ENCODE measurements at regions not wholly inside any gene's neighbourhood (a gene's known extent, or its start where the extent isn't known, plus 50 kb on each side); places are given as distances from the start of the nearest gene placed in this dataset.

DNA sequence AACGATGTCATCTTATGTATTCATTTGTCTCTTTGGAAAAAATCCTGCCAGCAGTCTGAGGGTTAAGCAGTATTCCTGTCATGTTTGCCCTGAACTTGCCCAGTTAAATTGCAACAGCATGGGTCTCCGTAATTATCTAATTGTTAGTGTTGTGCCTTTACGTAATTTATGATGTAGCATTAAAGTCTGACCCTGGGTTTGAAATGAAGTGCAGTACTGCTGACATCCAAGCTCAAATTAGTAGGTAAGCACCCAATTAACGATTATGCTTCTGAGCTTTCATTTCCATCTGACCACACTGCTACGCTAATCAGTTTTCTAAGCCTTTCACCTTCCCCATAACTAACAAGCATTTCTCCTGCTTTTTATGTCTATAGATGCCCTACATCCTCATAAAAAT, 241.8 kb downstream of the ARRDC4 start:
- no peak for DNase-seq (ENCODE audit: low spot score)

DNA sequence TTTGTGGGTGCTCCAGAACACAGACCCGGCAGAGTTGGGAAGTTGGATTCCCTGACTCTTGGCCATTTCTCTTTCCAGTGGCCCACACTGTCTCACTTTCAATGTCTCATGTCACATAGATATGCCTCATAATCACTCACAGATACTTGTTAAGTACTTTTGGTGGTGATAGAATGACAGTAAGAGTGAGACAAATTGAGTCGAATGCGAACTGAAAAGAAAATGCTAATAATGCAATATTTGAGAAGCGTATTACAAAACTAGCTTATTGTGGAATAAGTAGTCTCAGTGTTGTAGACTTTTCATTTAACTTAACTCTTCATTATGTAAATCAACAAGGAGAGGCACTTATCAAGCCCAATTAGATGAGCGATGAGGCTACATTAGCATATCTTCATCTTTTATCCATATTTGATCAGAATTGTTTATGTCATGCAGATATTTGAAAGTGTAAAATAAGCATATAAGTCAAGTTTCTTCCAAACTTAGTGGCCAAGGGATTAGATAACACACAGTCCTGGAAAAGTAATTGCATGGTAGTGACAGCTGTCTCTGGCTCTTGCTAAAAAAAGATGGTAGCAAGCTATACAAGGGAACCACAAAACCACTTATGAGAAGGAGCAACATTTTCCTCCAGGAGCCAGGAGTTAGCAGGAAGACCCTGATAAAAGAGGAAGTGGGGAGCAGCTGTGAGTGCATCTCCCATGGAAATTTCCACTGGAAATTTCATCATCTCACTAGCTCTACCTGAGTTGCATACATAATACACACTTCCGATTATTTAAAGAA, 243.6 kb downstream of the ARRDC4 start:
- no peak for DNase-seq (ENCODE audit: low spot score)

DNA sequence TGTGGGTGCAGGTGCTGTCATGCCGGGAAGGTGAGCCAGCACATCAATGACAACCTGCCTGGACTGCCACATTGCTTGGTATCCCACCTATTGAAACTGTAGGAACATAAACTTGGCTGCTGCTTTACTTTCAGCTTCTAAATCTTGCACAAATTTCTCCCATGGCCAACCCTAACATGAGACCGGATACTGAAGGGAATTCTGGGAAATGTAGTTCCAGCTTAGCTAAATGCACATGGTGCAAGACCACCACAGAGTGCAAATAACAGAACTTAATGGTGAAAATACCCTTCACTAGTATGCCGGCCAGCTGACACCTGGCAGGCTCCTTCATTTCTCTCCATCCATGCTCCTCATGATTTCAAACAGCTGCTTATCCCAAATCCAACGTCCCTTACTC, 247.4 kb downstream of the ARRDC4 start:
- DNase-seq (ENCODE audit: low spot score) = no peak

DNA sequence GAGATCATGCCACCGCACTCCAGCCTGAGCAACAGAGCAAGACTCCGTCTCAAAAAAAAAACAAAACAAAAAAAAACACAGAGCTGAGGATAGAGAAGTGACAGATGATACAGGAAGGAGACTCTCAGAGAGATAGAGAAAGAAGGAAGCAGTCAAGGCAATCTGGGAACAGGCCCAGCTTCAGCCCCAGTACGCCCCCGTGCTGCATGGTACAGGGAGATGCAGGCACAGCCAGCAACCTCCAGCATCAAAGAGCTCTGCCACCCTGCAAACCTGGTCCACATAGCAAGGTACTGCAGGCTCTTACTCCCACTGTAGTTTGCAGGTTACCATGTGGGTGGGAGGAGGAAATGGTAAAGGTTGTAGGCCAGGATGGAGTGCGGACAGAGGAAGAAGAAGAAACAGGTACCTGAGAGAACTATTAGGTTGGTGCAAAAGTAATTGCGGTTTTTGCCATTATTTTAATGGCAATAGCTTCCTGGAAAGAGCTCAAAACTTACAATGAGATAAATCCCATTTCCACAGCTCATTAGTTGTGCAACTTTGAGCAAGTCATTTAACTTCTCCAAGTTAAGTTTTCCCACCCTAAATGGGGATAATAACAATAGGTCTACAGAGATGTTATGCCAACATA, 253.0 kb downstream of the ARRDC4 start:
- no peak for DNase-seq (ENCODE audit: low spot score)

DNA sequence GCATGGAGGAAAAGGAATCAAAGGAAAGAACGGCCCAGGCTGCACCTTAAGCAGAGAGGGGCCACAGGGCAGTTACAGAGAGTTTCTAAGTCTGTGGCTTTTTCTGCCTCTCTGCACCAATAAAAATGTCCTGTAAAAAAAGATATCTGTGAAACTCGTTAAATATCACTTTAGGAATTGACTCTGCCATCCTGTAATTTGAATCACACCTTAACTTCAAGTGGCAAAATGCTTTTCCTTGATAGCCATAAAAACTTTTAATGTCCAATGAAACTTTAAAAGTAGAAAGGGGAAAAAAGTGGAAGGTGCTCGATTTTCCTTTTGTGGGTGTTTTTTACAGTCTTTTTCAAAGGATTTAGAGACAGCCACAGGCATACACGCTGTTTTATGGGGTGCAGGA, 255.7 kb downstream of the ARRDC4 start:
- DNase-seq (ENCODE audit: low spot score) = no peak

DNA sequence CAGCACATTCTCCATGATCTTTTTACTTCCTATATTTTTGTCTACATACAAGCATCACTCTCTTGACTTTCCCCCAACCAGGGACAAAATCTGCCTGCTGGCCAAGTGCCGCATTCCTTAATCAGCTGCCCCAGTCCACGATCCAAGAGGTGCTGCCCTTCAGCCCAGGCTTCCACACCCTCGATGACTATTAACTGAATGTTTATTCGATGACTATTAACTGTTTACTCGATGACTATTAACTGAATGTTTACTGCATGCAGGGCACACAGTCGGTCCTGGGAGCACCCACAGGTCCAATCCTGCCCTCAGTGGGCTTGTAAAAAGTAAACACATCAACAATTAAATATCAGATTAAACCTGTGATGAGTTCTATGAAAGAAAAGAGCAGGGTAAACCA, 256.9 kb downstream of the ARRDC4 start:
- DNase-seq (ENCODE audit: low spot score) = no peak

DNA sequence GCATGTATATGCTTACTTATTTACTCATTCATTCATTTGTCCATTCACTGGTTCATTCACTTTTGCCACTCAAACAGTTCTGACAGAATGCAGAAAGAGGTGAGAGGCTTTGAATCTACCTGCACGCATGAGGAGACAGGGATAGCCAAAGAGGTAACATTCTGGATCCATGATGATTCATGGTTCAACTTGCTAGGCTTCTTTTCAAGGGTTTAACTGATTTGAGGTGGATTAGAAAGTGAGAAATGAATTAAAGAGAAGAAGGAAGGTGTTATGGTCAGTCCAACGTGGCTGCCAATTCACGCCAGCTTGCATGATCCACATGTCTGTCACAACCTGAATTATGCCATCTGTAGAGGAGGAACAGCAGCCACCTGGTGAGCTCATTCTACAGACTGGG, 260.6 kb downstream of the ARRDC4 start:
- DNase-seq (ENCODE audit: low spot score) = no peak

DNA sequence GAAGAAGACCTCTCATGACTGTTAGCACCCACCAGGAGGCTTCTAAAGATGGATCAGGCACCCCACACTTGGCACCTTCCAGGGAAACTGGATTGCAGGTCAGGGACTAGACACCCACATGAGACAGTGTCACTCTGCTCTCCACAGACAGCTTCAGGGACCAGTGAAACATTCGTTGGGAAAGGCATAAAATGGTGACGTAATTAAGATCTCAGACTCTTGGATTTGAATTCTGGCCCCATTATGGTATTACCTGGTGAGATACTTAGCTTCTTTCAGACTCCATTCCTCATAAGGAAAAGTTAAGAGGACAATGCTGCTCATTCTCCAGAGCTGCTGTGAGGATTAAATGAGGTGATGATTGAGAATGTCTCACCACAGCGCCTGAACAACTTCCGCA, 261.1 kb downstream of the ARRDC4 start:
- no peak for DNase-seq (ENCODE audit: low spot score)

DNA sequence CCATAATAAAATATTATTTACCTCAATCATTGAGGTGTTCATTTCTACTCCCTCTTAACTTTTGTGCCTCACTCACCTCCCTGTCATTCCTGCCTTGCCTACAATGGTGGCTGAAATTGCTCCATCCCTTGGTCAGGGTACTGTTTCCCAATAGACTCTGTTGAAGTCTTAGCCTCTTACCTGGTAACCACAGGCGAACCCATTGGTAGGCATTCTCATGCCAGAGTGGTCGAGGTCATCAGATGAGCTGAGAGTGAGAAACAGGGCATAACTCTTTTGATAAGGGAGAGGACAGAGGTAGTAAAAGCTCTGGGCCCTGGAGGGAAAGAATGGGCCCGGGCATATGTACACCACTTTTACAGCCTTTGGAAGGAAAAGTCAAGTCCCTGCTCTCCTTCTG, 265.6 kb downstream of the ARRDC4 start:
- no peak for DNase-seq (ENCODE audit: low spot score)

DNA sequence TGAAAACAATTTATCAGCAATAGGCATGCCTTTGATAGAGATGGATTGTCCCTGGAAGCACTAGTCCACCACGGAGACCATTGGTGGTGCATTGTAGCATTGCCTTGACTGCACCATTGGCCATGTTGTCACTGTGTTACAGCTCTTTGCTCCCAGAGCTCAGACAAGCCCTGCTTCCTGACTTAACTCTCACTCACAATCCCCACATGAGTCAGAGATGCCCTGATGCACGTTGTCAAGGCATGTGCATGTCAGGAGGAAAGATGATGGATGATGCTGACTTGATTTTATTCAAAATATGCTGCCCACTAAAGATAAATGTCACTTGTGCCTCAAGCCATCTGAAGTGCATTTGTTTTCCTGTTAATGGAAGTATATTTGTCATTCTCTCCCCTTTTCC, 266.1 kb downstream of the ARRDC4 start:
- no peak for DNase-seq (ENCODE audit: low spot score)

DNA sequence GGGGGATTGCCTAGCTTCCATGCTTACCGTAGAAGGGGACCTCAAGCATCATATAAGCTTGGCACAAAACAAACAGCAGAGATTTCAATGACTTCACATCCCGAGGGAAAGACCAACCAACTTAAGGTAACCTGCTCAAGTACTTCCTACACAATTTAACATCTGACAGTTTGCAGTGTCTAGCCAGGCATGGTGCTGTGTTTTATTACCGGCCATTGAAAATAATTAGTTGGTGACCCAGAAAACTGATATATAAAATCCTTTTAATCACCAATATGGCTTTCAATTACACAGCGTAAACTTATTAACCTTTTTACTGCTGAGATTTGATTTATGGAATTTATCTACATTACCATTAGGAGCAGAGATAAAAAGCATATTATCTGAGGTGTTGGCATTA, 268.3 kb downstream of the ARRDC4 start:
- DNase-seq (ENCODE audit: low spot score) = no peak

DNA sequence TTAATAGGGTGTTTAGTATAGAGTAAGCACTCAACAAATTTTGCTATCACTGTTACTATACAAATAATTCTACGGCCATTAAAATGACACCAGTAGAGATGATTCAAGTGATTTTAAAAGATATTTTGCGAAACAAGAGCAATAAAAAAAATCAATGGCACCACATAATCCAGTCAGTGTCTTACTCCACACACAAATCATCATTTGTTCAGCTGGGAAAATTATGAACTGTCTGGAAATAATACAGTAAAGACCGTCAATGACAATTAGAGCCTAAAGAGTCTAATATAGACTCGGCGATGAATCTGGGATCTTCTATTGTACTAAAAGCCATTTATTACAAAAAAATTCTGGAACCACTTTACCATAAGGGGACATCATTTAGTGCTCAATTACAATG, 270.5 kb downstream of the ARRDC4 start:
- DNase-seq (ENCODE audit: low spot score) = no peak

DNA sequence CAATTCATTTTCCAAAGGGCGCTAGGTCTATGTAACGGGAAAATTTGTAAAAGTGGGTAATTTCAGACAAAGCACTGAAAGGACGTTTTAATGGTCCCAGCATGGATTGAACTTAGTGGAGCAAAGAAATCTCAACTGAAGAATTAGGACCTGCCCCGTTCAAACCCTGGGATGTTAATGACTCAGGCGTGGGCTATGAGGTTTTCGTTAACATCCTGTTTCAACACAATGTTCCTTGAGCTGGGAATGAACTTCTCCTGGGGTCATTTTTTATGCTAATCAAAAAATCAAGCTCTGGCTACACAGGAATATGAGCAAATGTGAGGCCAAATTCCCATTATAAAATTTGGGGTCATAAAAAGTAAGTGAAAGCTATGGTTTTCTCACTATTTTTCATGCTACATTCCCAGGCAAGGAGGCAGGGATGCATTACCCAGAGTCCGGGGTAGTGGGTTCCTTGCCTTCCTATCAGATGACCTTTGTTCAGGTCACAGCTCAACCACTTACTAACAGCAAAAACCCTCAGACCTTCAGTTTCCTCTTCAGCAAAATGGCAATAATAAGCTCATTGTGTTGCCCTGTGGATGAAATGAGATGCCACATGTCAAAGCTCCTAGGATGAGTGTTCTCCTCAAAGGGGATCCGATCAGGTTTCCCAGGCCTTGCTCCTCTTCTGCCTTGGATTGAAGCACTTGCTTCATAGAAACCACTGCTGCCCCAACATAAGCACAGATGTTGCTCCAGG, 271.4 kb downstream of the ARRDC4 start:
- DNase-seq (ENCODE audit: low spot score) = no peak

DNA sequence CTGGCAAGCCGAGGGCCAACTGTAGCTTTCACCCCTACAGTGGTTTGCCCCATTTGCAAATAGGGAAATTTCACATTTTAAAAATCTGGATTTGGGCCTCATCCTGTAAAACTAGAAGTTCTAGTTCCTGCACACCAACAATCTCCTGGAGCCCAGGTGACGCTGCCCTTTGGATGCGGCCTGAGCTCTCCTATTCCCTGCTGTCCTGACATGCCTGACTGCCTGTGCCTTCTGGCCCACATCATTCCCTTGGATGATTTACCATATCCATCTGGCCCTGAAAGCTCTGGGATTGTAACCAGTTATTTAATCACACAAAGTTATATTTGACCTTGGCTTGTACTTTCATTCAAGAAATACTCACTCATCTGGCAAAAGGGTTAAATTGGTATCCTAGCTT, 272.3 kb downstream of the ARRDC4 start:
- no peak for DNase-seq (ENCODE audit: low spot score)

DNA sequence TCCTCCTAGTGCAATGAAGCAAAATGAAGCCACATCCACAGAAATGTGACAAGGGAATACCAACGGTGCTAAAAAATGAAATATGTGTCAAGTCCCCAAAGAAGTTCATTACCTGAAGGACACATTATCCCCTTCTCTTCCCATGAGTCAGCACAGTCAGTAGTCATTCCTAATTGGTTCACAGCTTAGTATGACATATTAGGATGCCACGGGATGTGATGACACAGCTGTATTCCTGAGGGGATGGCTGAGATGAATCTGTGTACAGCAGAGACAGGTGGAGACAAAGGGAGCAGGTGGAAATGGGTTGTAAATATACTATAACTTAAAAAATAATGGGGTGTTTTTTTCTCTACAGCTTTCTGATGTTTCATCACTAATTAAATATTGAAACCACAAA, 273.4 kb downstream of the ARRDC4 start:
- DNase-seq (ENCODE audit: low spot score) = no peak

DNA sequence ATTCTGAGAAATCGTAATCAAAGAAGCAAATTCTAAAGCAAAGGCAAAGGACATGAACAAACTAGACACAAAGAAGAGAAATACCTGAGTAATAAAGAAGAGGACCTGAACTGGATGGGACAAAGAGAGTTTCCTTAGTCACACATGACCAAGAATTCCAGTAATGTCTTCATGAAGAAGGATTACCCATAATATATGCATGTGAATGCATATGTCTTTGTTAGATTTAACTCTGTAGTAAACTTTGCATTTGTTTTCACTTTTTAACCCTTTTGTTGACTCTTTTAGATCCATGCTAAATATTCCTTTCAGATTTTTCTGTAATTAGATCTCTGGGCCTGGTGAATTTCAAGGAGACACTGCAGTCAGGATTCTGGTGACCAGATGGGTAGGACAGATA, 279.8 kb downstream of the ARRDC4 start:
- no peak for DNase-seq (ENCODE audit: low spot score)

DNA sequence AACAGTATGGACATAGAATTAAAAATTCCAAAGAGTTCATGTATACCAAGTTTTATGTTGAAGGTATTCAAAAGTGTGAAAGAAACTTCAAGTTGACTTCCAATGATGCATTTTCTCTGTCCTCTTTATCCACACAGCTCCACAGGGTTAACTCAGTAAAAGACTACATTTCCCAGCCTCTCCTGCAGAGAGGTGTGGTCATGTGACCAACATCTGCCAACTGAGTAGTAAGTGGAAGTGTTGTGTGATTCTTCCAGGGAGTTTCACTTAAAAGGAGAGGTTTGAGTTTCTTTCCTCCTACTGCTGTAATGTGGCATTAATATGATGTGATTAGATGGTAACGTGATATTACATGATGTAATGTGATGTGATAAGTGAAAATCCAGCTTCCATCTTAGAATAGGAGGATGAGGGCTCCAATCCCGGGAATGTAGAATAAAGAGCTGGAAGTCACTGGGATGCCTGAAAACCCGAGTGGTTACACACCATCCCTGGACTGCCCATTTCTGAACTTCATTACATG, 280.6 kb downstream of the ARRDC4 start:
- no peak for DNase-seq (ENCODE audit: low spot score)

DNA sequence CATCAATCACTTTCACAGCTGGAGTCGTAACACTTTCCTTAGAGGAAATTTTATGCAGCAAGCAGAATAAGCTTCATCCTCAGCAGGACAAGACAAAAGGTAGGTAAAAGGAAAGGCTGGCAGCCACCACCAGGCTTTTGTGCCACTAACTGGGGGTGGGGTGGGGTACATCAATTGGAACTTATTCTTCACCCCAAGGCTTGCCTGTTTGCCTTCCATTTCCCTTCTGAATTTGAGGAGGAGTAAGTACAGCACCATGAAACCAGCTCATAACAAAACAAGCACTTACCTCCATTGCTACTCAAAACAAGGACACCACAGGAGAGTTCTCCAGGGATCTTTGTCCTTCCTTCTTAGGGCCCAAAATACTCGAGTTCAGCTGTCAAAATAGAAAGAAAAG, 296.8 kb downstream of the ARRDC4 start:
- no peak for DNase-seq (ENCODE audit: low spot score)

DNA sequence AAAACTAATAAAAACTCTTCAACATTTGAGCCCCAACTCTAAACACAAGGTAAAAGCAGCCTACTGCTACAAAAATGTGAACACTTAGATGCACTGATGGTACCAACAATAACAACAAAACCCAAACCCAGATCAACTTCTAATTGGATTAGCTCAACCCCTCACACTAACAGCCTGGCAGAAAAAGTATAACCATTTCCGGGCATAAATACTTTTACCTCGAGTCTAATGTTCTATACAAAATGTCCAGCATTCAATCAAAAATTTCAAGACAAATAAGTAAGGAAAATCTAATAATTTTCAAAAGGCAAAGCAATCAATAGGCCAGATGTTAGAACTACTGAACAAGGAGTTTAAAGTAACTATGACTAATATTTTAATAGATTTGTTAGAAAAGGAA, 303.3 kb downstream of the ARRDC4 start:
- no peak for DNase-seq (ENCODE audit: low spot score)

DNA sequence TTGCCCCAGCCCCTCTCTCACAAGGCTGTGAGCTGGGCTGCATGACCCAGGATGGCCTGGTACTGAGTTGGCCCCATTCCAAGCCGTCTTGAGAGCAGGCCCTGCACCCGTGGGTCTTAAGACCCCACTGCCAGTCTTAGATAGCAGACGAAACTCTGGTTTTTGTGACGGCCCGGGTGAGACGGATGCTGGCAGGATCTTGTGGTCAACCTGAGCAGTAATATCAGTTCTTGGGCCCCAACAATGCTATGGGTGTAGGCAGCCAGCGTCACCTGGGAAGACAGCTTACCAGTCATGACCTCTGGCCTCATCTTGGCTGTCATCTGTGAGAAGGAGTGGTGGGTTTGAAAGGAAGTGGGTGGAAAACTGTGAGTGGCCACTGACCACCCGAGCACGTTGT, 305.8 kb downstream of the ARRDC4 start:
- DNase-seq (ENCODE audit: low spot score) = no peak

DNA sequence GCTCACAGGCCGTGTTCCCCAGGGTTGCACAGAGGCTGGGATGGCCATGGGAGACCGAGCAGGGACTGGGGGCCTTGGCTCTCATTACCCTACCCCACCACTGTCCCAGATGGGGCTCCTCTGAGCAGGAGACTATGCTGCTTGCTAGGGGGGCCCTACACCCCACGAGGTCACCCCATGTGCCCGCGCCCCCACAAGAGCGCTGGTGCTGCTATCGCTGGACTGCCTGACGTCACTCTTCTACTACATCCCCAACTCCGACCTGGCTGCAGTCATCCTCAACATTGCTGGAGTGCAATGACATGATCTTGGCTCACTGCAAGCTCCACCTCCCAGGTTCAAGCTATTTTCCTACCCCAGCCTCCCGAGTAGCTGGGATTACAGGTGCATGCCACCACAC, 307.7 kb downstream of the ARRDC4 start:
- DNase-seq (ENCODE audit: low spot score) = no peak

DNA sequence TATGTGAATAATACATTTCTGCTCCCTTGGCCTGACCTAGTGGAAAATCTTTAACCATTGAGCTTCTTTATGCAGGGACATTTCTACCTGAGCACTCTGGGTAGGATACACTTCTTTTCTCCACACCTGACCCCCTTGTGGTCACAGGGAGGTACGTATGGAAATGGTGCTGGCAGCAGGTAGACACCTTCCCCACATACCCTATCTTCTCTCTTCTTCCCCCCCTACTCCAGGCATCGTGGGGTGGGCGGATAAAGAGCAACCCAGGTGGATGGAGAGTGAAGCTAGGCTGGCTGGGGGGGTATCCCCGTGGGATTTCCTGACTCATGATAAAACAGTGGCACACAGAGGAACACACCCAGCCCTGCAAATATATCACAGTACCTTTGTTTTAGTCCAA, 312.1 kb downstream of the ARRDC4 start:
- no peak for DNase-seq (ENCODE audit: low spot score)

DNA sequence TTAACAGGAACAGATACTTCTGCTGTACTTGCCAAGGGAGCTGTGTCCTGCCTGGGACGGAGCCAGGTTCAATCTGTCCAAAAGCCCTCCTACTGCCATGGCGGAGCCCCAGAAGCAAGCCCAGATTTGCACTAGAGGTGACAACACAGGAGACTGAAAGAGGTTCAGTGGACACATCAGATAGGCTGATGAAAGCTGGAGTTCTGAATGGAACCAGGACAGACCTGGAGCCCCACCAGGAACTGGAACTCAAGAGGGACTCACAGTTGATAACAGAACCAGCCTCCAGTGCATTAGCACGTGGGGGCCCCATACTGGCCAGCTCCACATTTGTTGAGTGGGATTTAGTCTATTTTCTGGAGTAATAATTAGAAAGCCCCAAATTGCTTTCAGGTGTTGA, 315.5 kb downstream of the ARRDC4 start:
- no peak for DNase-seq (ENCODE audit: low spot score)
